ENCODE measurements at regions not wholly inside any gene's neighbourhood (a gene's known extent, or its start where the extent isn't known, plus 50 kb on each side); places are given as distances from the start of the nearest gene placed in this dataset.

GRCh38 chr4:112861691-112862674 lies 187.5 kb upstream of the ANK2 start:
- TF ChIP-seq CTCF (conservative IDR thresholded peaks at IDR 0.05): no peak
- Histone ChIP-seq H4K20me1 (ENCODE audit: control insufficient read depth, insufficient read depth, insufficient read length) (no peaks in the 10 kb centered on the region), H4K91ac (ENCODE audit: insufficient read length, low read depth, low read length) (no peak overlapping the region), H3K9me3 (ENCODE audit: control insufficient read depth, low read depth, low read length) (no peaks in the 10 kb centered on the region), H2BK120ac (ENCODE audit: low read depth, low read length, poor library complexity, severe bottlenecking) (no peak overlapping the region), H2BK5ac (ENCODE audit: insufficient read length, low read length) (no peak overlapping the region), H3K79me1 (ENCODE audit: insufficient read depth, low read depth, low read length, poor library complexity, severe bottlenecking) (no peaks in the 10 kb centered on the region), H3K4me2 (ENCODE audit: insufficient read depth, insufficient read length, low read length) (no peak overlapping the region), H3T11ph (ENCODE audit: low read length) (no peak overlapping the region), H3K18ac (ENCODE audit: insufficient read length, low read depth, low read length) (no peak overlapping the region), H3K27ac (ENCODE audit: insufficient read length, low read depth, low read length) (no peak overlapping the region), H3K4ac (ENCODE audit: low read depth, low read length) (no peak overlapping the region), H2AK5ac (ENCODE audit: insufficient read length, low read length) (no peak overlapping the region), H3K23ac (ENCODE audit: insufficient read length, low read depth, low read length) (no peak overlapping the region), H3K14ac (ENCODE audit: insufficient read depth, low read length) (no peak overlapping the region), H2AFZ (ENCODE audit: low read length) (no peak overlapping the region), H3K56ac (ENCODE audit: insufficient read length, low read depth, low read length) (no peak overlapping the region), H3K27me3 (ENCODE audit: insufficient read depth, low read length) (no peaks in the 10 kb centered on the region), H3K9ac (ENCODE audit: extremely low read depth, insufficient read length, low read length) (no peak overlapping the region), H3K79me2 (ENCODE audit: insufficient read depth, low read length) (no peaks in the 10 kb centered on the region; the same call in 1 of the 2 replicates), H2BK15ac (ENCODE audit: low read depth, low read length) (no peak overlapping the region), H4K5ac (ENCODE audit: insufficient read length, low read depth, low read length) (no peak overlapping the region), H3K23me2 (ENCODE audit: insufficient read length, low read depth, low read length, poor library complexity, severe bottlenecking) (no peaks in the 10 kb centered on the region), H3K4me1 (ENCODE audit: insufficient read depth, low read length) (peaks cover 8% of the 10 kb centered on the region; the same call in 1 of the 2 replicates), H2BK12ac (ENCODE audit: insufficient read length, low read depth, low read length) (no peak overlapping the region), H2BK20ac (ENCODE audit: low read depth, low read length, poor library complexity, severe bottlenecking) (no peak overlapping the region), H4K8ac (replicated peaks; ENCODE audit: insufficient read length, low read depth, low read length) (no peak overlapping the region)
- DNase-seq: no peak
- Mint-ChIP-seq H3K27ac (peak overlapping the region; percentile 53 to 97 (median 93)), H3K9me3 (peaks cover 0 to 2% of the 10 kb centered on the region in 2 experiments; a peak in 2 of 5 replicates), H3K36me3 (ENCODE audit: insufficient read depth in 1 of 3, low read depth in 3 of 3) (peaks cover 0 to 5% (median 3%) of the 10 kb centered on the region in 3 experiments; a peak in 5 of 7 replicates), H3K4me3 (no peak overlapping the region; a peak in 1 of 5 replicates), H3K4me1 (peaks cover 45 to 48% of the 10 kb centered on the region in 2 experiments), H3K27me3 (ENCODE audit: low read depth) (no peaks in the 10 kb centered on the region)
- WGBS (ENCODE audit: extremely low coverage, insufficient read length, low lambda C conversion rate): no CpG with 5 or more reads among the region's 3 CpGs

Measured in H9 (cell line).